HG02798 (cell line): ENCODE measurements at regions not wholly inside any gene's neighbourhood (a gene's known extent, or its start where the extent isn't known, plus 50 kb on each side); places are given as distances from the start of the nearest gene placed in this dataset.

Source experiments
- ATAC-seq: cut with Tn5 transposase; IDR thresholded peaks from one replicate; pipeline ENCODE4 v1.9.1; 2021; ENCODE audit warnings: mild to moderate bottlenecking; ENCODE audit not compliant: unreplicated experiment, poor library complexity

GRCh38 chr3:64291345-64291744 is 66.1 kb upstream of the PRICKLE2 start:
- no peak for ATAC-seq

- no peak for ATAC-seq
These were observed 65.6 kb upstream of the PRICKLE2 start for GRCh38 chr3:64290864-64291263.

- no peak for ATAC-seq
These were observed 64.9 kb upstream of the PRICKLE2 start for GRCh38 chr3:64290161-64290560.

GRCh38 chr3:64289622-64290021 is 64.4 kb upstream of the PRICKLE2 start:
- no peak for ATAC-seq

GRCh38 chr3:64278625-64279024 is 53.4 kb upstream of the PRICKLE2 start:
- ATAC-seq = no peak

GRCh38 chr3:64276131-64276530 is 50.9 kb upstream of the PRICKLE2 start:
- ATAC-seq = no peak
